ENCODE measurements at regions not wholly inside any gene's neighbourhood (a gene's known extent, or its start where the extent isn't known, plus 50 kb on each side); places are given as distances from the start of the nearest gene placed in this dataset.

DNA sequence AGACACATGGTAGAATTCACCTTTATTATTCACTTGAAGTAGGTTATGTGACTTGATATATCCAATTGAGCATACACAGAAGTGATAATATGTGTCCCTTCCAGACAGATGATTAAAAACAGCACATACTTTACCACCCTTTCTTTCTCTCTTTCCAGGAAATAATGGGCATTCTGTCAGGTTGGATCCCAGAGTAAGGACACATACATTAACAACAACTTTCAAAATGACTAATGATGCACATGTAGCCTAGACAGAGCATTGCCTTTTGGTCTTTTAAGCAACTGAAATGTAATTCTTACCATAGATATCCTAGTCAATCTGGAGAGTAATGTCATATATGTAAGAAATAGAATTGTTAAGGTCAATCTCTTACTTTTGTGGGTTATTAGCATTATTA, 1748.7 kb downstream of the EFNA5 start:
- Mint-ChIP-seq H3K27me3 (ENCODE audit: low read depth in 3 of 3) (no peaks in the 10 kb centered on the region), H3K4me3 (no peak overlapping the region), H3K9me3 (peaks cover 2 to 12% (median 6%) of the 10 kb centered on the region in 6 donors), H3K4me1 (no peaks in the 10 kb centered on the region), H3K27ac (no peak overlapping the region), H3K36me3 (no peaks in the 10 kb centered on the region)
- no peak for DNase-seq

GRCh38 chr5:105917189-105917588, 1753.5 kb downstream of the EFNA5 start:
- H3K27me3 Mint-ChIP-seq (ENCODE audit: low read depth in 3 of 3): no peaks in the 10 kb centered on the region
- DNase-seq: no peak
- H3K27ac Mint-ChIP-seq: no peak overlapping the region
- H3K4me1 Mint-ChIP-seq: no peaks in the 10 kb centered on the region
- H3K36me3 Mint-ChIP-seq: no peaks in the 10 kb centered on the region
- no peak overlapping the region for H3K4me3 Mint-ChIP-seq
- peaks cover 0 to 23% (median 8%) of the 10 kb centered on the region in 6 donors for H3K9me3 Mint-ChIP-seq

GRCh38 chr5:105907016-105907415, 1763.7 kb downstream of the EFNA5 start:
- no peaks in the 10 kb centered on the region for H3K4me1 Mint-ChIP-seq
- no peaks in the 10 kb centered on the region for H3K36me3 Mint-ChIP-seq
- H3K27ac Mint-ChIP-seq: no peak overlapping the region
- H3K4me3 Mint-ChIP-seq: no peak overlapping the region
- DNase-seq: no peak
- no peaks in the 10 kb centered on the region for H3K27me3 Mint-ChIP-seq (ENCODE audit: low read depth in 3 of 3)
- H3K9me3 Mint-ChIP-seq: peaks cover 5 to 22% (median 9%) of the 10 kb centered on the region in 6 donors

GRCh38 chr5:105905392-105905791, 1765.3 kb downstream of the EFNA5 start:
- DNase-seq: no peak
- Mint-ChIP-seq H3K27me3 (ENCODE audit: low read depth in 3 of 3) (no peaks in the 10 kb centered on the region), H3K27ac (no peak overlapping the region), H3K9me3 (peaks cover 2 to 21% (median 9%) of the 10 kb centered on the region in 6 donors), H3K4me1 (no peaks in the 10 kb centered on the region), H3K36me3 (no peaks in the 10 kb centered on the region), H3K4me3 (no peak overlapping the region)

GRCh38 chr5:105903069-105903468, 1767.7 kb downstream of the EFNA5 start:
- H3K9me3 Mint-ChIP-seq: peaks cover 5 to 22% (median 12%) of the 10 kb centered on the region in 6 donors

DNA sequence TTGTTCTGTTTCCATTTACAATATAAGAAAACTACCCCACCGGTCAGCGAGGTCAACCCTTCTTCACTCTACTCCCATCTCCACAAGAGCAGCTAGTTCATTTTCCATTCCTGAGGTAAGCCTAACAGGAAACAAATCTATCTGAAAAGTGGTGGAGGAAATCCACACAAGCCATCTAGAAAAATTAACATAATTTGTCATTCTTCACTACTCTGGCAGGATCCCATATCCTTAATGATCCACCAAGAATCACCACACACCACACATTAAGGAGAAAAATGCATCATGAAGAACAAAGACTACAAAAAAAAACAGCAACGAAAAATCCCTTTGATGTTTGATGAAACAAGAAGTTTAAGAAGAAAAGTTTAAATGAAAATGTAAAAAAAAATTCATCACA, 1771.0 kb downstream of the EFNA5 start:
- Mint-ChIP-seq H3K9me3 (peaks cover 4 to 31% (median 14%) of the 10 kb centered on the region in 6 donors), H3K27ac (no peak overlapping the region), H3K4me1 (no peaks in the 10 kb centered on the region), H3K36me3 (no peaks in the 10 kb centered on the region), H3K4me3 (no peak overlapping the region), H3K27me3 (ENCODE audit: low read depth in 3 of 3) (peaks cover 0 to 2% (median 0%) of the 10 kb centered on the region in 3 donors)
- DNase-seq: no peak

More at GRCh38 chr5:105903069-105903468, 1767.7 kb downstream of the EFNA5 start:
- no peaks in the 10 kb centered on the region for H3K27me3 Mint-ChIP-seq (ENCODE audit: low read depth in 3 of 3)
- no peak overlapping the region for H3K27ac Mint-ChIP-seq
- H3K4me1 Mint-ChIP-seq: no peaks in the 10 kb centered on the region
- DNase-seq: no peak
- H3K4me3 Mint-ChIP-seq: no peak overlapping the region
- H3K36me3 Mint-ChIP-seq: no peaks in the 10 kb centered on the region

DNA sequence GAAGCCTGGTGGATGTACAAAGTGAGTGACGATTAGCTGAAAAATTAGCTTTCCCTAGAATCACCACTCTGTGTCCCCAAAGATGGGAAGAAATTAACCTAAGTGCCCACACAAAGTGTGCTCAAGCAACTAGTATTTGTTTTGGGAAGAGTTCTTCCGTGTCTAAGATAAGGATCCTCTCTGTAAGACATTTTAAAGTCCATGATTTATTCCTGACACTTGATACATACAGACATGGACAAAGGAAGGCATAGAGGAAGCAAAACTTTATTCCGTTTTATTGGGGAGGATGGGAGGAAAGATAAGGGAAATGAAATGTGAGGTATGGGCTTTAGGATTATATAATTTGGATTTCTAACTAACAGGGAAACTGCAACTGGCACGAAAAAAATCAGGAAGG, 1772.6 kb downstream of the EFNA5 start:
- Mint-ChIP-seq H3K4me1 (no peaks in the 10 kb centered on the region), H3K36me3 (no peaks in the 10 kb centered on the region), H3K9me3 (peaks cover 0 to 35% (median 14%) of the 10 kb centered on the region in 6 donors)

DNA sequence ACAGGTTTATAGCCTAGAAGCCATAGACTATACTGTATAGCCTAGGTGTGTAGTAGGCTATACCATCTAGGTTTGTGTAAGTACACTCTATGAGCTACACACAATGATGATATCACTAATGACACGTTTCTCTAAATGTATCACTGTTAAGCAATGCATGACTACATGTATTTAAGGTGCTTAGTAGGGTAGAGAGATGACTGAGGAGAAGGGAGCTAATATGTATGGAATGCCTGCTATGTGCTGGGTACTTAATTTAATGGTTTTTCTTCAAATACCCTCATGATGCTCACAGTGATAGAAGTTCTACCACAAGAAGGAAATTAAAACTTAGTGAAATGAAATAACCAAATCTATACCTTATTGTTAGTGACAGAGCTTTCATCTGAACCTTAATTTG, 1785.5 kb downstream of the EFNA5 start:
- H3K36me3 Mint-ChIP-seq: no peaks in the 10 kb centered on the region
- H3K27me3 Mint-ChIP-seq (ENCODE audit: low read depth in 3 of 3): no peaks in the 10 kb centered on the region
- H3K4me1 Mint-ChIP-seq: no peaks in the 10 kb centered on the region
- peaks cover 5 to 12% (median 7%) of the 10 kb centered on the region in 6 donors for H3K9me3 Mint-ChIP-seq
- no peak overlapping the region for H3K4me3 Mint-ChIP-seq
- no peak for DNase-seq
- no peak overlapping the region for H3K27ac Mint-ChIP-seq

More for the DNA sequence above, 1772.6 kb downstream of the EFNA5 start:
- DNase-seq: no peak
- H3K27ac Mint-ChIP-seq: no peak overlapping the region
- H3K27me3 Mint-ChIP-seq (ENCODE audit: low read depth in 3 of 3): peaks cover 0 to 2% (median 2%) of the 10 kb centered on the region in 3 donors
- H3K4me3 Mint-ChIP-seq: no peak overlapping the region

GRCh38 chr5:105882956-105883481, 1787.7 kb downstream of the EFNA5 start:
- Mint-ChIP-seq H3K27ac (no peak overlapping the region), H3K4me1 (no peaks in the 10 kb centered on the region), H3K9me3 (peaks cover 5 to 15% (median 7%) of the 10 kb centered on the region in 6 donors), H3K36me3 (no peaks in the 10 kb centered on the region), H3K4me3 (no peak overlapping the region), H3K27me3 (ENCODE audit: low read depth in 3 of 3) (peaks cover 0 to 2% (median 0%) of the 10 kb centered on the region in 3 donors)
- no peak for DNase-seq

DNA sequence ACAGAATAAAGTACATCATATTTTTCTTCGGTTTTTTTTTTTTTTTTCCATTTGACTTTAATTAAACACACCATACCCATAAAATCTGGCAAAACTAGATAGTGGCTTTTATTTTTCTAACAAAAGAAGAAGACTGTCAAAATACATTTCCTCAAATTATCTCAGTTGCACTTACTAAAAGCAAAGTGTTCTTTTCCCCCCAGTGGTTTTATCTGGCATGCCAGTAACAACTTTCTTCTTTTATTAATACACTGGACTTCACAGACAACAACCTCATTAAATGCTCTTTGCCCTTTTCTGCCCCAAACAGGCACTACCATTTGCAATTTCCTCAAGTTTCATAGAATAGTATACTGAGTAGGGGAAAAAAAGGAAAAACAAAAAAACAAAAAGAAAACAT, 1792.3 kb downstream of the EFNA5 start:
- H3K4me3 Mint-ChIP-seq: no peak overlapping the region
- H3K4me1 Mint-ChIP-seq: no peaks in the 10 kb centered on the region
- no peak overlapping the region for H3K27ac Mint-ChIP-seq
- peaks cover 0 to 21% (median 7%) of the 10 kb centered on the region in 6 donors for H3K9me3 Mint-ChIP-seq
- no peak for DNase-seq
- no peaks in the 10 kb centered on the region for H3K36me3 Mint-ChIP-seq
- H3K27me3 Mint-ChIP-seq (ENCODE audit: low read depth in 3 of 3): peaks cover 0 to 2% (median 0%) of the 10 kb centered on the region in 3 donors

GRCh38 chr5:105877592-105877991, 1793.1 kb downstream of the EFNA5 start:
- H3K4me3 Mint-ChIP-seq: no peak overlapping the region
- H3K27me3 Mint-ChIP-seq (ENCODE audit: low read depth in 3 of 3): peaks cover 0 to 2% (median 0%) of the 10 kb centered on the region in 3 donors
- peaks cover 4 to 29% (median 13%) of the 10 kb centered on the region in 6 donors for H3K9me3 Mint-ChIP-seq
- H3K27ac Mint-ChIP-seq: no peak overlapping the region
- no peaks in the 10 kb centered on the region for H3K36me3 Mint-ChIP-seq
- DNase-seq: no peak
- H3K4me1 Mint-ChIP-seq: no peaks in the 10 kb centered on the region

DNA sequence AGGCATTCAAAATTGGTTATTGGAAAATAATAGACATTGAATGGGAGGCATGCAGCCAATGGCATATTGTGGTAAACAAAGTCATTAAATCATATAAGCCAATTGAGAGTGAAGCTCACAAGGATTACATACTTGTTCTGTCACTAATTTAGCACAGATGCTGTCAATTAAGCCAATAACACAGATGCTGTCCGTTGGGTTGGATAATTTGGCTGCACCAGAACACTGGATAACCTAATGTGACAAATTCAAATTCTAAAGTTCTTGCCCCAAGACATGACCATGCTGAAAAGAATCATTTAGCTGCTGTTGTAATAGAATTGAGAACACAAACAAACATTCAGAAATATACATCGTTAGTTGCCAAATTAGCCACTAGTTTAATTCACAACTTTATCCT, 1796.4 kb downstream of the EFNA5 start:
- no peaks in the 10 kb centered on the region for H3K36me3 Mint-ChIP-seq
- H3K27ac Mint-ChIP-seq: no peak overlapping the region
- no peak for DNase-seq
- H3K27me3 Mint-ChIP-seq (ENCODE audit: low read depth in 3 of 3): peaks cover 0 to 2% (median 0%) of the 10 kb centered on the region in 3 donors
- H3K4me1 Mint-ChIP-seq: no peaks in the 10 kb centered on the region
- H3K9me3 Mint-ChIP-seq: peaks cover 8 to 28% (median 15%) of the 10 kb centered on the region in 6 donors
- no peak overlapping the region for H3K4me3 Mint-ChIP-seq

DNA sequence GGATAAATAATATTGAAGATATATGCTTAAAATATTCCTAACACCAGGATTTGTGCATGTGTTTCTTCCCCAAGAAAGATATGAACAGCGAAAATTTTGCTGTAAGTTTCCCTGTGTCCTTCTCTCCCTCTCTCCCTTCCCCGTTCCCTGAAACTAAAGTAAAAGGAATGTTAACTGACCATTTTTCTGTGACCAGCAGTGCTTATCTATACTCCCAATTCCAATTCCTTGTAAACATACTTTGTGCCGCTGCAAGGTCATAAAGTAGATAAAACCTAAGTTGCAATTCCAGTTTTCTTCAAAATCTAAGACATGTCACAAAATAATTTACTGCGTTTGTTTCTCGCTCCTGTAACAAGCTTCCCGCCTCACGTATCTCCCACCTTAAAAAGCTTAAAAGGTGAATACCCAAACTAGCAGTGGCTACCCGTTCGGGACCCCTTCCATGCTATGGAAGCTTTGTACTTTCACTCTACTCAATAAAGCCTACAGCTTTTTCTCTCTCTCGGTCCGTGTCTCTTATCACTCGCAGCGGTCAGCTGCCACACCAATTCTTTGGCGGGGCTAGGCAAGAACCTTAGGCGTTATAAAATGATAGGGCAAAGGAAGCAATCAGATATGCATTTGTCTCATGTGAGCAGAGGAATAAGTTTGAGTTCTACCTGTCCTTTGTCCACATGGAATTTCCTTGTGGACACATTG, 1798.0 kb downstream of the EFNA5 start:
- no peak for DNase-seq
- Mint-ChIP-seq H3K9me3 (peaks cover 8 to 28% (median 13%) of the 10 kb centered on the region in 6 donors), H3K4me3 (no peak overlapping the region), H3K27ac (no peak overlapping the region), H3K27me3 (ENCODE audit: low read depth in 3 of 3) (no peaks in the 10 kb centered on the region), H3K4me1 (no peaks in the 10 kb centered on the region), H3K36me3 (no peaks in the 10 kb centered on the region)

GRCh38 chr5:105868038-105868780, 1802.5 kb downstream of the EFNA5 start:
- Mint-ChIP-seq H3K27me3 (ENCODE audit: low read depth in 3 of 3) (peaks cover 0 to 2% (median 0%) of the 10 kb centered on the region in 3 donors), H3K36me3 (peaks cover 0 to 3% (median 0%) of the 10 kb centered on the region in 3 donors), H3K4me1 (no peaks in the 10 kb centered on the region), H3K9me3 (peaks cover 8 to 40% (median 18%) of the 10 kb centered on the region in 6 donors), H3K4me3 (no peak overlapping the region), H3K27ac (no peak overlapping the region)
- DNase-seq: no peak
